ENCODE measurements at regions not wholly inside any gene's neighbourhood (a gene's known extent, or its start where the extent isn't known, plus 50 kb on each side); places are given as distances from the start of the nearest gene placed in this dataset.

DNA sequence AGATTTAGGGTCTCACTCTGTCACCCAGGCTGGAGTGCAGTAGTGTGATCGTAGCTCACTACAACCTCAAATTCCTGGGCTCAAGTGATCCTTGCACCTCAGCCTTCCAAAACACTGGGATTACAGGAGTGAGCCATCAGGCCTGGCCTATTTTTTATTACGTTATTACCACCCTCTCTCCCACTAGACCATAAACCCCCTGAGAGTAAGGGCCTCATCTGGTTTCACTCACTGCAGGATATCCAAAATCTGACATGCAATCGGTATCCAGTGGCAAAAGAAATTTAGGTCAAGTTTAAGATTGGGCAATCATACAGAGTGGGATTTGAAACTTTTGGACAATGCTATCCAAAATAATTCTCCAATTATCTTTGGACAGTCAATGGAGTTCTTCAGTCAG lies 117.0 kb upstream of the NEBL start:
- Mint-ChIP-seq H3K36me3 (ENCODE audit: unreplicated experiment) (no peaks in the 10 kb centered on the region), H3K4me3 (ENCODE audit: unreplicated experiment) (no peak overlapping the region), H3K27me3 (ENCODE audit: unreplicated experiment) (peaks cover 1% of the 10 kb centered on the region), H3K27ac (ENCODE audit: unreplicated experiment) (no peak overlapping the region), H3K4me1 (ENCODE audit: low read depth, unreplicated experiment) (no peaks in the 10 kb centered on the region), H3K9me3 (ENCODE audit: unreplicated experiment) (peaks cover 3% of the 10 kb centered on the region)
- no peak for DNase-seq
- TF ChIP-seq, protein P1, sequence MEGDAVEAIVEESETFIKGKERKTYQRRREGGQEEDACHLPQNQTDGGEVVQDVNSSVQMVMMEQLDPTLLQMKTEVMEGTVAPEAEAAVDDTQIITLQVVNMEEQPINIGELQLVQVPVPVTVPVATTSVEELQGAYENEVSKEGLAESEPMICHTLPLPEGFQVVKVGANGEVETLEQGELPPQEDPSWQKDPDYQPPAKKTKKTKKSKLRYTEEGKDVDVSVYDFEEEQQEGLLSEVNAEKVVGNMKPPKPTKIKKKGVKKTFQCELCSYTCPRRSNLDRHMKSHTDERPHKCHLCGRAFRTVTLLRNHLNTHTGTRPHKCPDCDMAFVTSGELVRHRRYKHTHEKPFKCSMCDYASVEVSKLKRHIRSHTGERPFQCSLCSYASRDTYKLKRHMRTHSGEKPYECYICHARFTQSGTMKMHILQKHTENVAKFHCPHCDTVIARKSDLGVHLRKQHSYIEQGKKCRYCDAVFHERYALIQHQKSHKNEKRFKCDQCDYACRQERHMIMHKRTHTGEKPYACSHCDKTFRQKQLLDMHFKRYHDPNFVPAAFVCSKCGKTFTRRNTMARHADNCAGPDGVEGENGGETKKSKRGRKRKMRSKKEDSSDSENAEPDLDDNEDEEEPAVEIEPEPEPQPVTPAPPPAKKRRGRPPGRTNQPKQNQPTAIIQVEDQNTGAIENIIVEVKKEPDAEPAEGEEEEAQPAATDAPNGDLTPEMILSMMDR (IDR thresholded peaks at IDR 0.05; ENCODE audit: partially characterized antibody, unreplicated experiment) = no peak

DNA sequence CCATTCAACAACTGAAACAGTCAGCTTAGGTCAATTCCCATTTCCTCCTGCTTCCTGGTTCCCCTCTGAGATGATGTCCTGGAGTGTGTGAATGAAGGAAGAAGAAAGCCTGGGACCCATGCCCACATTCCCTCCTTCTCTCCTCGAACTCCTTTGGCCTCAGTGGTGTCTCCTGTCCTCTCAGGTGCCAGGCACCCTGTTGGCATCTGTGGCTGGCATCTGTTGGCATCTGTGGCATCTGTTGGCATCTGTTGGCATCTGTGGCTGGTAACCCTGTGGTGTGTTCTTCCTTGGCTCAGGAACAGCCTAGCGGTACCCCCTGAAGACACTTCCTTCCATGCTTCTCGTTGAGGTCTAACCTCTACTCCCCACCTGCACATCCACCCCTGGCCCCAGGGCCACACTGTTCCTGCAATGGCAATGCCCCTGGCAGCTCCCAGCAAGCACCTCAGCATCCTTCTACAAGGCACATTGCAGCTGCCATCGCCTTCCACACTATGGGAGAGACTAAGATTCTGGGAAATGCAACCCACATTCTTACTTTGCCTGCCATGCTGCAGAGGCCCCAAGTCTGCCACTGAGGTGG lies 114.4 kb upstream of the NEBL start:
- H3K4me3 Mint-ChIP-seq (ENCODE audit: unreplicated experiment) = no peak overlapping the region
- H3K27me3 Mint-ChIP-seq (ENCODE audit: unreplicated experiment) = peaks cover 1% of the 10 kb centered on the region
- H3K36me3 Mint-ChIP-seq (ENCODE audit: unreplicated experiment) = no peaks in the 10 kb centered on the region
- TF ChIP-seq, protein P1 (IDR thresholded peaks at IDR 0.05; ENCODE audit: partially characterized antibody, unreplicated experiment) = no peak
- H3K4me1 Mint-ChIP-seq (ENCODE audit: low read depth, unreplicated experiment) = no peaks in the 10 kb centered on the region
- peaks cover 3% of the 10 kb centered on the region for H3K9me3 Mint-ChIP-seq (ENCODE audit: unreplicated experiment)
- no peak for DNase-seq
- H3K27ac Mint-ChIP-seq (ENCODE audit: unreplicated experiment) = no peak overlapping the region

DNA sequence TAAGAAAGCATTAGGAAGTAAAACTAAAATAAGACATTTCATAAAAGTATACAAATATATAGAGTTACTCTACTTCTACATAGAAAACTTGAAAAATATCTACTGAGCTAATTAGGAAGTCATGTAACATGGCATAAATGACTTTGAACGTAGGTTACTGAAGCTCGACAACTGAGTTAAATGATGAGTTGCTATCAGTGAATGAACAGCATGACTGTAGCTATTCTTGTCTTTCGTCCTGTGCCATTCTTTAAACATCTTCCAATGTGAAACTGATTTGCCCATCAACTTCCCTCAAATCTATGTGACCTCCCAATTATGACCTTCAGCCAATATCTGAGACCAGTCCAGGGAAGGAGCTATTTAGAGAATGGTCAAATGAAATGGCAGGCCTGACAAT lies 113.5 kb upstream of the NEBL start:
- TF ChIP-seq, protein P1 (IDR thresholded peaks at IDR 0.05; ENCODE audit: partially characterized antibody, unreplicated experiment) = no peak
- peaks cover 3% of the 10 kb centered on the region for H3K9me3 Mint-ChIP-seq (ENCODE audit: unreplicated experiment)
- peaks cover 1% of the 10 kb centered on the region for H3K27me3 Mint-ChIP-seq (ENCODE audit: unreplicated experiment)
- DNase-seq = no peak
- H3K27ac Mint-ChIP-seq (ENCODE audit: unreplicated experiment) = no peak overlapping the region
- no peak overlapping the region for H3K4me3 Mint-ChIP-seq (ENCODE audit: unreplicated experiment)
- H3K4me1 Mint-ChIP-seq (ENCODE audit: low read depth, unreplicated experiment) = no peaks in the 10 kb centered on the region
- H3K36me3 Mint-ChIP-seq (ENCODE audit: unreplicated experiment) = no peaks in the 10 kb centered on the region

DNA sequence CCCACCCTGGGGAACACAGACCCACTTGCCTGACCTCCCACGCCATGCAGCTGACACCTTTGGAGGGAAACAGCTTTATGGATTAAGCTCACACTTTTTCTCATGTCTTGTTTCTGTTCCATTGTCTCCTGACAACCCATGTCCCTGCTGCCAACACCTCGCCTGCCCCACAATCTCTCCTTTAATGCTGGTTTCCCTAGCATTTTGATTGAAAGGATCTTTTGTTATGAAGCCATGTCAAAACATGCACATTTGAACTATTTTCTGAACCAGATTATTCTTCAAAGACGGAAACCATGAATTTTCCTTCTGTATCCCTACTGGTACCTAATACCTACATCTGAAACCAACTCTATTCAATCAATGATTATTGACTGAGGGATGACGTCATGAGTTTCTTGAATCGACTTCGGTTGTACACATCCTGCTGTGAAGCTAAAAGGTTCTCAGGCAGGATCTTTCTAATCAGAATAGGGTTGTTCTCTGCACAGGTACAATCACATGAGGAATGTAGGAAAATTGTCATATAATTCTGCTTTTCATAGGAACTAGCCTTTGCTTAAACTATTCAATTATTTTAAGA lies 106.2 kb upstream of the NEBL start:
- TF ChIP-seq, protein P1 (IDR thresholded peaks at IDR 0.05; ENCODE audit: partially characterized antibody, unreplicated experiment) = no peak
- no peak for DNase-seq
- Mint-ChIP-seq H3K4me1 (ENCODE audit: low read depth, unreplicated experiment) (peaks cover 8% of the 10 kb centered on the region), H3K4me3 (ENCODE audit: unreplicated experiment) (peak overlapping the region; percentile 50), H3K27me3 (ENCODE audit: unreplicated experiment) (no peaks in the 10 kb centered on the region), H3K27ac (ENCODE audit: unreplicated experiment) (peak overlapping the region; percentile 87), H3K36me3 (ENCODE audit: unreplicated experiment) (no peaks in the 10 kb centered on the region), H3K9me3 (ENCODE audit: unreplicated experiment) (peaks cover 2% of the 10 kb centered on the region)

GRCh38 chr10:21002091-21002878 lies 105.2 kb upstream of the NEBL start:
- DNase-seq = no peak
- Mint-ChIP-seq H3K27me3 (ENCODE audit: unreplicated experiment) (no peaks in the 10 kb centered on the region), H3K9me3 (ENCODE audit: unreplicated experiment) (peaks cover 2% of the 10 kb centered on the region), H3K4me3 (ENCODE audit: unreplicated experiment) (no peak overlapping the region), H3K27ac (ENCODE audit: unreplicated experiment) (peak overlapping the region; percentile 81), H3K4me1 (ENCODE audit: low read depth, unreplicated experiment) (peaks cover 8% of the 10 kb centered on the region), H3K36me3 (ENCODE audit: unreplicated experiment) (no peaks in the 10 kb centered on the region)
- TF ChIP-seq, protein P1 (IDR thresholded peaks at IDR 0.05; ENCODE audit: partially characterized antibody, unreplicated experiment) = no peak
